WERI-Rb-1 (cell line): ENCODE measurements at regions not wholly inside any gene's neighbourhood (a gene's known extent, or its start where the extent isn't known, plus 50 kb on each side); places are given as distances from the start of the nearest gene placed in this dataset.

ENCODE experiments used
- DNase-seq: peaks from one replicate; pipeline ENCODE4 v3.0.0-alpha.2; 2020
- H3K27ac ChIP-seq: fragments of 250-450 bp; sonication (Bioruptor Pico); 2 replicates; pipeline ENCODE4 v1.5.1; 2020; ENCODE audit warnings: mild to moderate bottlenecking, moderate library complexity
- H3K27me3 ChIP-seq: fragments of 250-450 bp; sonication (Bioruptor Pico); 2 replicates; pipeline ENCODE4 v1.5.1; 2021; ENCODE audit warnings: mild to moderate bottlenecking, low read depth, moderate library complexity; ENCODE audit not compliant: insufficient read depth, severe bottlenecking
- H3K36me3 ChIP-seq: fragments of 250-450 bp; sonication (Bioruptor Pico); 2 replicates; pipeline ENCODE4 v1.5.1; 2020; ENCODE audit warnings: mild to moderate bottlenecking, moderate library complexity
- H3K4me3 ChIP-seq: 2 replicates; pipeline ENCODE4 v1.5.1; 2011; ENCODE audit warnings: low read depth, mild to moderate bottlenecking, control low read depth, low read length
- H3K9me3 ChIP-seq: fragments of 250-450 bp; sonication (Bioruptor Pico); 2 replicates; pipeline ENCODE4 v1.5.1; 2021; ENCODE audit warnings: mild to moderate bottlenecking, moderate library complexity; ENCODE audit not compliant: severe bottlenecking
- TF ChIP-seq, protein P1 (sequence below): IDR thresholded peaks from 2 replicates; pipeline ENCODE4 v1.5.1; 2011; ENCODE audit warnings: low read depth, mild to moderate bottlenecking, control low read depth, inconsistent platforms, low read length

DNA sequence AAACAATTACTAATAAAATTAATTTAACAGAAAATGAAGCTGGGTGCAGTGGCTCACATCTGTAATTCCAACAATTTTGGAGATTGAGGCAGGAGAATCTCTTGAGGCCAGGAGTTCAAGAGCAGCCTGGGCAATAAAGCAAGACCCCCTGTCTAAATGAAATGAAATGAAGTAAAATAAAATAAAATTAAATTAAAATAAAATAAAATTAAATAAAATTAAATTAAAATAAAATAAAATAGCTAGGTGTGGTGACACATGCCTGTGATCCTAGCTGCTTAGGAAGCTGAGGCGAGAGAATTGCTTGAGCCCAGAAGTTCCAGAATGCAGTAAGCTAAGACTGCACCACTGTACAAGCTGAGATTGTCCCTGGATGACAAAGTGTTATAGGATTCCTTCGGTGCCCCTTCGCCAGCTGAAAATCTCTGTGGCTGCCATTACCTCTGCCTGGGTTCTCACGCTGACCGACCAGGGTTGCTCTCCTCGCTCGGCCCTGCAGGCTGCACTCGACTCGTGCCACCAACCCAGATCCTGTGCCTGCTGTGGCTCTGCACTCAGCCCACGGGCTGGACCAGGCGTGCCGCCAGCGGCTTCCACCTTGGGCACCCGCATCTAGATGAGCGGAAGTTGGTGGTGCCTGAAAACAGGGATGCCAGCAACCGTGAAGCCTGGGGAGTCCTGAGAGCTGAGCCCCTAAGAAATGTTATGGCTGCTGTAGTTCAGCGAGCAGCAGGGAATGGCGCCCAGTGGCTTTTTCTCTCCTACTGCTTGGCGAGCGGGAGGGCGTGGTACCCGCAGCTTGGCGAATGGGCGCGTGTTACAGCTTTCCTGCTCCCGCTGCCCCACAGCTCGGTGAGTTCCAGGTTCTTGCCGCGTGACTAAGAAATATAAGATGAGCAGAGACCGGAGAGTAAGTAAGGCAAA, 539.2 kb upstream of the PCDH9 start:
- H3K27me3 ChIP-seq, result no peaks in the 10 kb centered on the region
- no peak for DNase-seq
- H3K9me3 ChIP-seq, result no peaks in the 10 kb centered on the region
- TF ChIP-seq, protein P1, sequence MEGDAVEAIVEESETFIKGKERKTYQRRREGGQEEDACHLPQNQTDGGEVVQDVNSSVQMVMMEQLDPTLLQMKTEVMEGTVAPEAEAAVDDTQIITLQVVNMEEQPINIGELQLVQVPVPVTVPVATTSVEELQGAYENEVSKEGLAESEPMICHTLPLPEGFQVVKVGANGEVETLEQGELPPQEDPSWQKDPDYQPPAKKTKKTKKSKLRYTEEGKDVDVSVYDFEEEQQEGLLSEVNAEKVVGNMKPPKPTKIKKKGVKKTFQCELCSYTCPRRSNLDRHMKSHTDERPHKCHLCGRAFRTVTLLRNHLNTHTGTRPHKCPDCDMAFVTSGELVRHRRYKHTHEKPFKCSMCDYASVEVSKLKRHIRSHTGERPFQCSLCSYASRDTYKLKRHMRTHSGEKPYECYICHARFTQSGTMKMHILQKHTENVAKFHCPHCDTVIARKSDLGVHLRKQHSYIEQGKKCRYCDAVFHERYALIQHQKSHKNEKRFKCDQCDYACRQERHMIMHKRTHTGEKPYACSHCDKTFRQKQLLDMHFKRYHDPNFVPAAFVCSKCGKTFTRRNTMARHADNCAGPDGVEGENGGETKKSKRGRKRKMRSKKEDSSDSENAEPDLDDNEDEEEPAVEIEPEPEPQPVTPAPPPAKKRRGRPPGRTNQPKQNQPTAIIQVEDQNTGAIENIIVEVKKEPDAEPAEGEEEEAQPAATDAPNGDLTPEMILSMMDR, result no peak
- H3K27ac ChIP-seq, result no peak overlapping the region
- H3K4me3 ChIP-seq, result no peak overlapping the region
- no peaks in the 10 kb centered on the region for H3K36me3 ChIP-seq

DNA sequence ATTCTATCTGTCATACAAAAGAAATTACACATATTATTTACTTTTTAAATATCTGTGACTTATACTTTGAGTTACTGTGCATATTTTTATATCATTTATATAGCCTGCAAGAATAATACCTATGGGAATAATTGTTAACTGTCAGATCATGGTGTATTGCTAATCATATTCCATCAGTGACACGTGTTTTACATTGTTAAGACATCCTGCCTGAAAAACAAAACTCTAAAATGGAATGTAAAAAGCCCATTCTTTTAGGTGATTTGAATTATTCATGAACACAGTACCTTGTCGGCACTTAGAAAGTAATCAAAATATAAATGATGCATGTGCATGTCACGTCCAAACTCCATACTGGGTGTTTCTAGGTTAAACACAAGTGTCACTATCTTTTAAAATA, 533.8 kb upstream of the PCDH9 start:
- H3K27me3 ChIP-seq, result no peaks in the 10 kb centered on the region
- no peak overlapping the region for H3K4me3 ChIP-seq
- H3K27ac ChIP-seq, result no peak overlapping the region
- H3K9me3 ChIP-seq, result no peaks in the 10 kb centered on the region
- no peak for DNase-seq
- TF ChIP-seq, protein P1, result no peak
- H3K36me3 ChIP-seq, result no peaks in the 10 kb centered on the region

DNA sequence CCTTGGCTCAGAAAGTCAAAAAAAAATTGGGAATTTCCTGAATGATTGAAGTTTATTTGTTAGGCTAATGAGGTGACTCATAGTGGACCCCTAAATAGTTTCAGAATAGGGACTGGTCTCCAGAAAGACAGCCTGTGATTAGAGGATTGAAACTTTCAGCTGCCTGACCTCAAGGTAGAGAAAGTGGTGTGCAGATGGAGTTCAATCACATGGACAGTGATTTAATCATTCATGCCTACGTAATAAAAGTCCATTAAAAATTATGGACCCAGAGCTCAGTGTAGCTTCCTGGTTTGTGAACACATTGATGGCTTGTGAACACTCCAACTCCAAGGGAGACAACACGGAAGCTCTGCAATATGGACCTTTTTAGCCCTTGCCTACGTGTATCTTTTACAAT, 533.2 kb upstream of the PCDH9 start:
- no peak overlapping the region for H3K4me3 ChIP-seq
- no peaks in the 10 kb centered on the region for H3K9me3 ChIP-seq
- no peaks in the 10 kb centered on the region for H3K36me3 ChIP-seq
- no peak for DNase-seq
- H3K27ac ChIP-seq, result no peak overlapping the region
- no peaks in the 10 kb centered on the region for H3K27me3 ChIP-seq
- TF ChIP-seq, protein P1, result no peak

DNA sequence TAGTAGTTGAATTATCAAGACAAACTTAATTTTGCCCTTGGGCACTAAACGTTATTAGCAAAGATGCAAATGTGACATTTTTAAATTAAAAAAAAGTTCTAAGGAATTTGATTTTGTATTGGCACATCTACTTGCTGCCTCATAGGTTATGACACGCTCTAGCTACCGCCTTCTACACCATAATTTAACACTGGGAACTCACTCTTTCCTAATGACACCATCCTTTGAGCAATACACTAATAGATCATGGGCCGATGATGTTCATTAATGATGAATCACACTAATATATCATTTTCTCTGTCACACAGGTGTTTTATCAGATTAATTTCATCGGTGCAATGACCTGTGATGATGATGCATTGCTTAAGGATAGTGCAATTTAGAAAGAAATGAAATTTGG, 528.8 kb upstream of the PCDH9 start:
- TF ChIP-seq, protein P1, result no peak
- Histone ChIP-seq H3K9me3 (no peaks in the 10 kb centered on the region), H3K27me3 (no peaks in the 10 kb centered on the region), H3K36me3 (no peaks in the 10 kb centered on the region), H3K4me3 (no peak overlapping the region), H3K27ac (no peak overlapping the region)
- DNase-seq, result no peak

DNA sequence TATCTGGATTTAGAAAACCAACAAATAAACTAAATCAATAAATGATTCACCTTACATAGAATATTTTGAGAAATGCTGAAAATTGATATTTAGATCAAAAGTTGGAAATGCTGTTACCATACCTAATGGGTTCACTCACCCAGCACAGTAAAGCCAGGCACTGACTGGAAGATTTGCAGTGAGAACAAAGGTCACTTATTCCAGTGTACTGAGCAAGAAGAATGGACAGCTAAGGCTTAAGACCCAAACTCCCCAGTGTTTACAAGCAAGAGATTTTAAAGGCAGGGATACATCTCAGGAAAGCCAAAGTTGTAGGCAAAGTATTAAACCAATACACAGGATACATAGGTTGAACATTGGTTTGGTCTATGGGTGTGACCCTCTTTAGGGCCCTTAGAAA, 523.9 kb upstream of the PCDH9 start:
- no peak for DNase-seq
- TF ChIP-seq, protein P1, result no peak
- no peak overlapping the region for H3K27ac ChIP-seq
- H3K9me3 ChIP-seq, result no peaks in the 10 kb centered on the region
- H3K4me3 ChIP-seq, result no peak overlapping the region
- no peaks in the 10 kb centered on the region for H3K36me3 ChIP-seq
- H3K27me3 ChIP-seq, result no peaks in the 10 kb centered on the region

GRCh38 chr13:67752759-67753158, 522.6 kb upstream of the PCDH9 start:
- Histone ChIP-seq H3K36me3 (no peaks in the 10 kb centered on the region), H3K9me3 (no peaks in the 10 kb centered on the region), H3K27me3 (no peaks in the 10 kb centered on the region), H3K27ac (no peak overlapping the region), H3K4me3 (no peak overlapping the region)
- TF ChIP-seq, protein P1, result no peak
- DNase-seq, result no peak
